RWPE2 (cell line): ENCODE measurements at regions not wholly inside any gene's neighbourhood (a gene's known extent, or its start where the extent isn't known, plus 50 kb on each side); places are given as distances from the start of the nearest gene placed in this dataset.
A peak's percentile ranks its signal among the peaks of the same experiment; 100 is the strongest.
"Not testable (repeated sequence)": the region's sequence is repeated elsewhere in the genome, so short reads cannot be mapped to it uniquely, and the experiment has no call there.

Source experiments
- ATAC-seq: fragments of 200-7000 bp; cut with Tn5 transposase; 3 replicates; pipeline ENCODE4 v1.9.1; 2021; ENCODE audit warnings: low read depth
- DNase-seq: peaks from one replicate; pipeline ENCODE4 v3.0.0-alpha.2; 2020; ENCODE audit warnings: low spot score
- H3K27ac ChIP-seq: fragments of 450-650 bp; 2 replicates; pipeline ENCODE4 v1.5.1; 2017; ENCODE audit warnings: mild to moderate bottlenecking; ENCODE audit not compliant: poor library complexity, severe bottlenecking
- H3K27me3 ChIP-seq: fragments of 250-450 bp; sonication (Bioruptor Pico); 2 replicates; pipeline ENCODE4 v1.5.1; 2021; ENCODE audit warnings: mild to moderate bottlenecking, moderate library complexity; ENCODE audit not compliant: insufficient read depth, poor library complexity, severe bottlenecking
- H3K36me3 ChIP-seq: fragments of 250-450 bp; sonication (Bioruptor Pico); 2 replicates; pipeline ENCODE4 v1.5.1; 2020; ENCODE audit warnings: low read depth, mild to moderate bottlenecking, moderate library complexity
- H3K4me1 ChIP-seq: fragments of 250-450 bp; sonication (Bioruptor Pico); 2 replicates; pipeline ENCODE4 v1.5.1; 2021; ENCODE audit warnings: mild to moderate bottlenecking, moderate library complexity; ENCODE audit not compliant: insufficient read depth, poor library complexity, severe bottlenecking
- H3K4me3 ChIP-seq: fragments of 250-450 bp; sonication (Bioruptor Pico); 2 replicates; pipeline ENCODE4 v1.5.1; 2021; ENCODE audit warnings: mild to moderate bottlenecking, moderate library complexity; ENCODE audit not compliant: severe bottlenecking
- H3K9me3 ChIP-seq: fragments of 250-450 bp; sonication (Bioruptor Pico); 2 replicates; pipeline ENCODE4 v1.5.1; 2021; ENCODE audit warnings: mild to moderate bottlenecking, moderate library complexity; ENCODE audit not compliant: severe bottlenecking
- CTCF ChIP-seq: fragments of 450-650 bp; IDR thresholded peaks from one replicate; pipeline ENCODE4 v1.5.1; 2017; ENCODE audit warnings: mild to moderate bottlenecking, moderate library complexity; ENCODE audit not compliant: poor library complexity, severe bottlenecking

GRCh38 chr15:85284497-85284896 is 95.9 kb upstream of the AKAP13 start:
- H3K9me3 ChIP-seq: no peaks in the 10 kb centered on the region
- H3K36me3 ChIP-seq: no peaks in the 10 kb centered on the region
- H3K27ac ChIP-seq: no peak overlapping the region
- no peak for TF ChIP-seq CTCF
- DNase-seq (no peak), ATAC-seq (no peak)
- no peaks in the 10 kb centered on the region for H3K4me1 ChIP-seq
- no peak overlapping the region for H3K4me3 ChIP-seq
- no peaks in the 10 kb centered on the region for H3K27me3 ChIP-seq

DNA sequence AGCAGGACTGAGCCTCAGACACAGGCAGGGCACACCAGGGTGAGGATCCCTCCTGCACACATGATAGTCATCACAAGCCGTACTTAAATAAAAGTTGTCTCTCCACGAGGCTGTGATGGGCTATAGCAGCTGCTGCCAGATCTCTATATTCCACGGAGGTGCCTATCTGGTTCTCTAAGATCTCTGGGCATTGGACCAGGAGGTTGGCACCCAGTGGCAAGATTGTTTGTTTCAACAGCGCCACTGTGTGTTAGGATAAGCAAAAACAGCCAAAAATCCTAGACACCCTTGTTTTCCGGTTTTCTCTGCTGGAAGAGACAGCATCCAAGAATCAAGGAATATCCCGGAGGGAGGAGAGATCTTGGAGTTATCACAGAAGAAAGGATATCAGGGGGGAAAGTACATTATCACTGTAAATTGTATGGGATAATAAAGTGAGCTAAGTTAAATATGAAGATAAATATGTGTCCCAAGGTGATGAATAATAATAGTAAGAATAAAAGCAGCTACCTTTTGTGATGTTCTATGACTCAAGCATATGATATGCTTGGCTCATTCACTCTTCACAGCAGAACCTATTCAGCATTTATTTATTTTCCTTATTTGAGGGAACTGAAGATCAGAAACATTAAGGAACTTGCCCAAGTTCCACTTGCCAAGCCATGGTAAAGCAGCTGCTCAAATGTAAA is 90.6 kb upstream of the AKAP13 start:
- H3K27me3 ChIP-seq: no peaks in the 10 kb centered on the region
- H3K4me3 ChIP-seq: no peak overlapping the region
- no peak for DNase-seq
- H3K36me3 ChIP-seq: no peaks in the 10 kb centered on the region
- ATAC-seq: peak; percentile 86
- no peaks in the 10 kb centered on the region for H3K4me1 ChIP-seq
- peak; percentile 83 for TF ChIP-seq CTCF
- no peak overlapping the region for H3K27ac ChIP-seq
- no peaks in the 10 kb centered on the region for H3K9me3 ChIP-seq

GRCh38 chr15:85292583-85292982 is 87.8 kb upstream of the AKAP13 start:
- not testable (repeated sequence) for DNase-seq, H3K36me3 ChIP-seq, H3K27ac ChIP-seq, H3K9me3 ChIP-seq, ATAC-seq, H3K4me1 ChIP-seq, H3K27me3 ChIP-seq, H3K4me3 ChIP-seq

DNA sequence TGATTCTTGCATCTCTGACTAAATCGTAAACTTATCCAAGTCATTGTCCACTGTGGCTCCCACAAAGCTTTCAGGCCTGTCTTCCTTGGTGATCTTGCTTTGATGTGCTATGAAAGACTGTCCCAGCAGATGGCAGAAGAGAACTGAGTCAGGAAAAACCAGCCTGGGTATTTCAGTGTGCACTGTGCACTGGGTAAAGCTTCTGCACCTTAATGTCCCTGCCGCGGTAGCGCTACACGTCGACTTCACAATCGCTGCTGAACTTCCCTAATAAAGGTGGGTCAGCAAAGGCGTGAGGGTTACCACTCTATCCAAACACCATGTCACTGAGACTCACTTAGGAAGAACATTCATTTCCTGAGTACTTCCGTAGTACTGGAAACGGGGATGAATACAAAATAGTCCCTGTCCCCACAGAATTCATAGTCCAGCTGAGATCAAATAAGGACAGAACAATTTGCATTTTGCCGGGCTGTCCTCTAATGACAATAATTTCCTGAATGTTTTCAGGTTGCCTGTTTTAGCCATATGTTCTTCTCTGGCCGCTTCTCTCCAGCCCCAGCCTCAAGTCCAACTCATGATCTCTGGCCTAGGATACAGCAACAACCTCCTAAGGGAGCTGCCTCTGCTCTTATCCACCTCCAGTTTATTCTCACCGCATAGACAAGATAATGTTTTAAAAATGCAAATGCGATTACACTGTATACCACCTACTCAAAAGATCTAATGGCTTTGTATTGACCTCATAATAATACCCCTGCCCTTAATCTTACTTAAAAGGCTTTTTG is 83.6 kb upstream of the AKAP13 start:
- Histone ChIP-seq H3K27me3 (no peaks in the 10 kb centered on the region), H3K27ac (no peak overlapping the region), H3K9me3 (no peaks in the 10 kb centered on the region), H3K4me1 (no peaks in the 10 kb centered on the region), H3K36me3 (no peaks in the 10 kb centered on the region), H3K4me3 (no peak overlapping the region)
- TF ChIP-seq CTCF: peak; percentile 99
- ATAC-seq (peak; percentile 95), DNase-seq (no peak)

DNA sequence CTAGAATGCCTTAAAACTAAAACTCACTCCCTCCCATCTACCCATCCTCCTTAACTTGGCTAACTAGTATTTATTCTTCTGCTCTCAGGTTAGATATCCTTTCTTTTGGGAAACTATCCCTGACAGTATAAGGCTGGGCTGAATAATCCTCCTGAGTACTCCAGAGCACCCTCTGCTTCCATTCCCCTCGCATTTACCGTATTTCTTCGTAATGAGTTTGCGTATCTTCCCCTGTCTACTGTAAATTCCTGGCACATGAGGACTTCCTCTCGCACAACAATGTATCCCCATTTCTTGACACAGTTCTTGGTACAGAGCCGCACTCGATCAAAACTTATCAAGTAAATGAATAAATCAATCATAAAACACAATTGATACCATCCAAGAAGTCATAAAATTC is 82.9 kb upstream of the AKAP13 start:
- Histone ChIP-seq H3K27ac (no peak overlapping the region), H3K36me3 (no peaks in the 10 kb centered on the region), H3K4me1 (no peaks in the 10 kb centered on the region), H3K27me3 (no peaks in the 10 kb centered on the region), H3K9me3 (no peaks in the 10 kb centered on the region), H3K4me3 (no peak overlapping the region)
- DNase-seq (no peak), ATAC-seq (no peak)
- TF ChIP-seq CTCF: no peak
